GM03348 (cell line): ENCODE measurements at regions not wholly inside any gene's neighbourhood (a gene's known extent, or its start where the extent isn't known, plus 50 kb on each side); places are given as distances from the start of the nearest gene placed in this dataset.
"Not testable (repeated sequence)": the region's sequence is repeated elsewhere in the genome, so short reads cannot be mapped to it uniquely, and the experiment has no call there.

ENCODE experiments used
- DNase-seq: peaks from one replicate; pipeline ENCODE4 v3.0.0; 2012; ENCODE audit warnings: low spot score

GRCh38 chr14:48709277-48709785, 876.8 kb downstream of the RPS29 start:
- DNase-seq = no peak

- no peak for DNase-seq
Observed at GRCh38 chr14:48704639-48705038, 881.5 kb downstream of the RPS29 start.

- no peak for DNase-seq
Observed at GRCh38 chr14:48703728-48704467, 882.3 kb downstream of the RPS29 start.

GRCh38 chr14:48697362-48697761, 888.8 kb downstream of the RPS29 start:
- not testable (repeated sequence) for DNase-seq

- no peak for DNase-seq
Observed at GRCh38 chr14:48693793-48694192, 892.4 kb downstream of the RPS29 start.

GRCh38 chr14:48690349-48690748, 895.8 kb downstream of the RPS29 start:
- DNase-seq = no peak

- DNase-seq = no peak
Observed at GRCh38 chr14:48686650-48687049, 899.5 kb downstream of the RPS29 start.

GRCh38 chr14:48672506-48672905, 913.7 kb downstream of the RPS29 start:
- DNase-seq = no peak

- DNase-seq = no peak
Observed at GRCh38 chr14:48670939-48671338, 915.2 kb downstream of the RPS29 start.

- no peak for DNase-seq
Observed at GRCh38 chr14:48665077-48665784, 920.9 kb downstream of the RPS29 start.

GRCh38 chr14:48643241-48643640, 942.9 kb downstream of the RPS29 start:
- DNase-seq = no peak

- no peak for DNase-seq
Observed at GRCh38 chr14:48628870-48629269, 953.5 kb upstream of the MDGA2 start.

- DNase-seq = no peak
Observed at GRCh38 chr14:48622980-48623379, 947.6 kb upstream of the MDGA2 start.

- DNase-seq = no peak
Observed at GRCh38 chr14:48618057-48618456, 942.7 kb upstream of the MDGA2 start.

- no peak for DNase-seq
Observed at GRCh38 chr14:48616931-48617330, 941.5 kb upstream of the MDGA2 start.

GRCh38 chr14:48615618-48616017, 940.2 kb upstream of the MDGA2 start:
- DNase-seq = no peak

- DNase-seq = no peak
Observed at GRCh38 chr14:48614003-48614402, 938.6 kb upstream of the MDGA2 start.

- DNase-seq = not testable (repeated sequence)
Observed at GRCh38 chr14:48606960-48607359, 931.6 kb upstream of the MDGA2 start.

GRCh38 chr14:48598458-48598857, 923.1 kb upstream of the MDGA2 start:
- DNase-seq = no peak

- DNase-seq = no peak
Observed at GRCh38 chr14:48586099-48586498, 910.7 kb upstream of the MDGA2 start.

GRCh38 chr14:48584031-48584430, 908.6 kb upstream of the MDGA2 start:
- DNase-seq = no peak

GRCh38 chr14:48582938-48583337, 907.5 kb upstream of the MDGA2 start:
- no peak for DNase-seq

GRCh38 chr14:48580692-48581091, 905.3 kb upstream of the MDGA2 start:
- DNase-seq = no peak
